Astrocyte of the hippocampus (primary cell): ENCODE measurements at regions not wholly inside any gene's neighbourhood (a gene's known extent, or its start where the extent isn't known, plus 50 kb on each side); places are given as distances from the start of the nearest gene placed in this dataset.

Source experiments
- DNase-seq: peaks from one replicate; pipeline ENCODE4 v3.0.0; 2011; ENCODE audit warnings: low read depth, low spot score

DNA sequence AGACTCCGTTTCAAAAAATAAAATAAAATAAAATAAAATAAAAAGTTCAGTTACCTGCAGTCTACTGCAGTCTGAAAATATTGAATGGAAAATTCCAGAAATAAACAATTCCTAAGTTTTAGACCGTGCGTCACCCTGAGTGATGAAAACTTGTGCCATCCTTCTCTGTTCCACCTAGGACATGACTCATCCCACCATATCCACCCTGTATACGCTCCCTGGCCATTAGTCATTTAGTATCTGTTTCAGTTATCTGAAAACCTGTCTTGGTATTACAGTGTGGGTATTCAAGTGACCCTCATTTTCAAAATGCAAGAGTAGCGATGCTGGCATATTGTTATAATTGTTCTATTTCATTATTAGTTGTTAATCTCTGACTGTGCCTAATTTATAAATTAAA is 51.8 kb upstream of the TEX48 start:
- peak; percentile 51 for DNase-seq

DNA sequence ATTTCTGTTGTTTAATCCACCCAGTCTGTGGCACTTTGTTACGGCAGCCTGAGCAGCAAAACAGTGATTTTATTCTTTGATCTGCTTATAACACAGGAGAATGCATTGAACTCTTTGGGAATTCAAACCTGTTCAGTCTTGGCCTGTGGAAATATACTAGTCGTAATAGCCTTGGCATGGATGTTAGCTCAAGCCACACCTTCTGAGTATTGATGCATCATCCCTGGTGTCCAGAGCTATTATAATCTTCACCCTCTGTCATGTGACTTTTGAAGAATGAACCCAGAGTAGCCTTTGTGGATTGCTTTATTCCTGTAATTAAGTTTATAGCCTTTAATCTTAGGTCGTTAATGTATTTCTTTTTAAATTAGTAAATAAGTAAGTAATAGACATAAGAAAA is 50.8 kb upstream of the TEX48 start:
- no peak for DNase-seq
